IMR-90 (cell line): ENCODE measurements at regions not wholly inside any gene's neighbourhood (a gene's known extent, or its start where the extent isn't known, plus 50 kb on each side); places are given as distances from the start of the nearest gene placed in this dataset.

ENCODE experiments used
- ATAC-seq: fragments of 200-7000 bp; cut with Tn5 transposase; 2 replicates; pipeline ENCODE4 v1.9.1; 2020; ENCODE audit warnings: low read depth, mild to moderate bottlenecking, moderate library complexity
- BruUV-seq: library from RNA; stranded (reverse); fragments of 400-500 nt; replicated peaks from 2 replicates; lab custom pipeline; 2021; lab: Mats Ljungman, UMichigan
- CTCF ChIA-PET: fragments of 300-600 bp; formaldehyde crosslinking; extraction: SDS; loops from one replicate; lab custom pipeline; 2021; ENCODE audit warnings: antibody characterized with exemption; lab: Yijun Ruan, JAX
- POLR2A ChIA-PET: fragments of 300-600 bp; sonication (Branson Sonifier 250); formaldehyde crosslinking; loops from one replicate; lab custom pipeline; 2022; ENCODE audit warnings: antibody characterized with exemption; ENCODE audit not compliant: unreplicated experiment; lab: Charles Lee
- DNase-seq: peaks from one replicate; pipeline ENCODE4 v3.0.0; 2013
- H2AFZ ChIP-seq: replicated peaks from 2 replicates; pipeline ENCODE3; 2013; ENCODE audit warnings: low read length, mild to moderate bottlenecking; ENCODE audit not compliant: poor library complexity
- H2AK5ac ChIP-seq: 2 replicates; pipeline ENCODE4 v1.6.1; 2013; ENCODE audit warnings: low read depth, low read length, inconsistent platforms
- H2AK9ac ChIP-seq: replicated peaks from 2 replicates; pipeline ENCODE3; 2013; ENCODE audit warnings: mild to moderate bottlenecking, low read depth, low read length, moderate library complexity; ENCODE audit not compliant: poor library complexity
- H2BK120ac ChIP-seq: 2 replicates; pipeline ENCODE4 v1.6.1; 2013; ENCODE audit warnings: low read depth, low read length, inconsistent platforms
- H2BK15ac ChIP-seq: 3 replicates; pipeline ENCODE4 v1.6.1; 2013; ENCODE audit warnings: low read depth, low read length, inconsistent platforms
- H2BK20ac ChIP-seq: 2 replicates; pipeline ENCODE4 v1.6.1; 2013; ENCODE audit warnings: low read depth, mild to moderate bottlenecking, inconsistent platforms, low read length, moderate library complexity
- H2BK5ac ChIP-seq: 2 replicates; pipeline ENCODE4 v1.6.1; 2013; ENCODE audit warnings: mild to moderate bottlenecking, low read depth, low read length, inconsistent platforms; ENCODE audit not compliant: poor library complexity, severe bottlenecking
- H3K14ac ChIP-seq: replicated peaks from 2 replicates; pipeline ENCODE4 v1.6.1; 2013; ENCODE audit warnings: low read depth, low read length, inconsistent platforms
- H3K18ac ChIP-seq: 2 replicates; pipeline ENCODE4 v1.6.1; 2013; ENCODE audit warnings: low read depth, low read length, control low read depth
- H3K23ac ChIP-seq: 2 replicates; pipeline ENCODE4 v1.6.1; 2013; ENCODE audit warnings: low read depth, low read length, inconsistent platforms
- H3K27ac ChIP-seq: 2 replicates; pipeline ENCODE4 v1.5.1; 2013; ENCODE audit warnings: mild to moderate bottlenecking, control low read depth, low read length; ENCODE audit not compliant: insufficient read depth
- H3K27me3 ChIP-seq: 2 replicates; pipeline ENCODE4 v1.6.1; 2013; ENCODE audit warnings: low read length; ENCODE audit not compliant: control insufficient read depth, insufficient read depth
- H3K36me3 ChIP-seq: 2 replicates; pipeline ENCODE4 v1.6.1; 2013; ENCODE audit warnings: low read length, mixed read lengths; ENCODE audit not compliant: control insufficient read depth, insufficient read depth
- H3K4ac ChIP-seq: 2 replicates; pipeline ENCODE4 v1.6.1; 2013; ENCODE audit warnings: low read depth, low read length, inconsistent platforms
- H3K4me1 ChIP-seq: 2 replicates; pipeline ENCODE4 v1.6.1; 2013; ENCODE audit warnings: low read length, mixed read lengths; ENCODE audit not compliant: control insufficient read depth, insufficient read depth
- H3K4me2 ChIP-seq: 2 replicates; pipeline ENCODE4 v1.6.1; 2013; ENCODE audit warnings: low read depth, mild to moderate bottlenecking, control low read depth, low read length, moderate library complexity
- H3K4me3 ChIP-seq: 2 replicates; pipeline ENCODE4 v1.5.1; 2013; ENCODE audit warnings: low read depth, mild to moderate bottlenecking, control low read depth, low read length, moderate library complexity; ENCODE audit not compliant: insufficient read depth
- H3K56ac ChIP-seq: 2 replicates; pipeline ENCODE4 v1.6.1; 2013; ENCODE audit warnings: low read length, inconsistent platforms; ENCODE audit not compliant: insufficient read depth; ENCODE audit errors: extremely low read depth
- H3K79me1 ChIP-seq, 2 experiments: 2 replicates each; pipeline ENCODE4 v1.6.1; 2013; ENCODE audit warnings: low read length in 2 of 2, inconsistent platforms in 1 of 2, low read depth in 1 of 2
- H3K9ac ChIP-seq: 2 replicates; pipeline ENCODE4 v1.6.1; 2013; ENCODE audit warnings: low read depth, low read length, control low read depth
- H3K9me1 ChIP-seq: 2 replicates; pipeline ENCODE4 v1.6.1; 2013; ENCODE audit warnings: low read length, inconsistent platforms; ENCODE audit not compliant: insufficient read depth
- H3K9me3 ChIP-seq: 2 replicates; pipeline ENCODE4 v1.6.1; 2013; ENCODE audit warnings: low read length; ENCODE audit not compliant: control insufficient read depth, insufficient read depth
- H4K20me1 ChIP-seq: 2 replicates; pipeline ENCODE4 v1.6.1; 2013; ENCODE audit warnings: low read length, inconsistent platforms; ENCODE audit not compliant: insufficient read depth
- H4K5ac ChIP-seq: 2 replicates; pipeline ENCODE4 v1.6.1; 2013; ENCODE audit warnings: mild to moderate bottlenecking, low read depth, low read length, control low read depth
- H4K8ac ChIP-seq, 2 experiments: 2 replicates each; pipeline ENCODE4 v1.6.1; 2013; ENCODE audit warnings: low read depth in 2 of 2, low read length in 2 of 2, control low read depth in 1 of 2, inconsistent platforms in 1 of 2
- H4K91ac ChIP-seq: 2 replicates; pipeline ENCODE4 v1.6.1; 2013; ENCODE audit warnings: low read depth, low read length, inconsistent platforms; ENCODE audit not compliant: insufficient read depth
- BHLHE40 ChIP-seq: fragments of 150-350 bp; IDR thresholded peaks from 2 replicates; pipeline ENCODE4 v1.6.1; 2016; ENCODE audit warnings: mild to moderate bottlenecking, low read depth, low read length
- CEBPB ChIP-seq: IDR thresholded peaks from 2 replicates; pipeline ENCODE4 v1.6.1; 2012; ENCODE audit warnings: low read depth, low read length, improper control_type of control experiment
- CHD1 ChIP-seq: IDR thresholded peaks from 2 replicates; pipeline ENCODE4 v1.6.1; 2012; ENCODE audit warnings: low read depth, low read length, improper control_type of control experiment
- ELK1 ChIP-seq: fragments of 150-350 bp; IDR thresholded peaks from 2 replicates; pipeline ENCODE4 v1.6.1; 2016; ENCODE audit warnings: low read depth, mild to moderate bottlenecking, low read length, moderate library complexity, borderline replicate concordance
- MAFK ChIP-seq: IDR thresholded peaks from 2 replicates; pipeline ENCODE4 v1.6.1; 2012; ENCODE audit warnings: low read depth, low read length, improper control_type of control experiment
- MAZ ChIP-seq: IDR thresholded peaks from 2 replicates; pipeline ENCODE4 v1.6.1; 2012; ENCODE audit warnings: low read depth, mild to moderate bottlenecking, low read length, improper control_type of control experiment, moderate library complexity, borderline replicate concordance
- MXI1 ChIP-seq: IDR thresholded peaks from 2 replicates; pipeline ENCODE4 v1.6.1; 2012; ENCODE audit warnings: low read depth, mild to moderate bottlenecking, low read length, moderate library complexity, borderline replicate concordance
- NFE2L2 ChIP-seq: fragments of 150-350 bp; IDR thresholded peaks from 2 replicates; pipeline ENCODE4 v1.6.1; 2016; ENCODE audit warnings: low read depth, mild to moderate bottlenecking, low read length
- RAD21 ChIP-seq: IDR thresholded peaks from 2 replicates; pipeline ENCODE4 v1.6.1; 2012; ENCODE audit warnings: low read length, improper control_type of control experiment
- RCOR1 ChIP-seq: IDR thresholded peaks from 2 replicates; pipeline ENCODE4 v1.6.1; 2012; ENCODE audit warnings: mild to moderate bottlenecking, low read length, improper control_type of control experiment; ENCODE audit not compliant: insufficient replicate concordance
- RFX5 ChIP-seq: IDR thresholded peaks from 2 replicates; pipeline ENCODE4 v1.8.0; 2012; ENCODE audit warnings: low read depth, mild to moderate bottlenecking, low read length, moderate library complexity
- SMC3 ChIP-seq: fragments of 150-350 bp; IDR thresholded peaks from 2 replicates; pipeline ENCODE4 v1.6.1; 2016; ENCODE audit warnings: low read depth, mild to moderate bottlenecking, antibody characterized with exemption, low read length, moderate library complexity
- USF2 ChIP-seq: fragments of 150-350 bp; IDR thresholded peaks from 2 replicates; pipeline ENCODE4 v1.6.1; 2017; ENCODE audit warnings: mild to moderate bottlenecking, antibody characterized with exemption, low read length, low read depth
- WGBS, 2 experiments: methylation state at CpG; one replicate each; pipeline versions ENCODE4 v1.1.5 to v1.1.7; 2013; ENCODE audit warnings: missing lambda C conversion rate in 2 of 2; ENCODE audit not compliant: insufficient read length in 1 of 2; ENCODE audit errors: extremely low coverage in 2 of 2; 5-methylcytosine and 5-hydroxymethylcytosine counted together
- dilution Hi-C: fragments of 300-500 bp; cut with HindIII; formaldehyde crosslinking; loops from one replicate; pipeline ENCODE4 v1.14.3; 2018; ENCODE audit warnings: low sequenced_read_pairs; ENCODE audit not compliant: unreplicated experiment
- in situ Hi-C: fragments of 300-500 bp; cut with MboI; formaldehyde crosslinking; loops from 3 replicates; pipeline ENCODE4 v1.14.3; 2019; ENCODE audit warnings: low sequenced_read_pairs, inconsistent platforms, mixed read lengths
- intact Hi-C: fragments of 100-400 bp; cut with micrococcal nuclease; formaldehyde crosslinking; loops from 2 replicates; pipeline ENCODE4 v1.10.0; 2022

- TF ChIP-seq MXI1: no peak
Observed at GRCh38 chr2:83594241-83595120, 864.6 kb downstream of the SUCLG1 start (continued).

GRCh38 chr2:83587309-83587708, 871.8 kb downstream of the SUCLG1 start:
- Histone ChIP-seq H3K9ac (no peak overlapping the region), H2BK120ac (no peak overlapping the region), H3K14ac (no peak overlapping the region), H3K27ac (no peak overlapping the region), H3K36me3 (no peaks in the 10 kb centered on the region), H3K9me3 (no peaks in the 10 kb centered on the region), H2AK9ac (no peak overlapping the region), H4K20me1 (no peaks in the 10 kb centered on the region), H3K4me2 (no peak overlapping the region), H3K27me3 (no peaks in the 10 kb centered on the region), H4K5ac (no peak overlapping the region), H3K23ac (no peak overlapping the region), H4K91ac (no peak overlapping the region), H3K4me3 (no peak overlapping the region), H2AK5ac (no peak overlapping the region), H3K4ac (no peak overlapping the region), H4K8ac (no peak overlapping the region), H3K9me1 (no peaks in the 10 kb centered on the region), H3K18ac (no peak overlapping the region), H3K4me1 (no peaks in the 10 kb centered on the region), H2BK15ac (no peak overlapping the region), H3K79me1 (no peaks in the 10 kb centered on the region), H2AFZ (no peak overlapping the region), H3K56ac (no peak overlapping the region), H2BK20ac (no peak overlapping the region), H2BK5ac (no peak overlapping the region)
- TF ChIP-seq RCOR1: no peak
- TF ChIP-seq CHD1: no peak
- TF ChIP-seq MXI1: no peak
- no peak for TF ChIP-seq ELK1
- no peak for TF ChIP-seq MAZ
- no peak for TF ChIP-seq SMC3
- TF ChIP-seq BHLHE40: no peak
- no peak for TF ChIP-seq MAFK
- no peak for TF ChIP-seq USF2
- TF ChIP-seq RAD21: no peak
- no peak for TF ChIP-seq CEBPB
- TF ChIP-seq RFX5: no peak
- no peak for TF ChIP-seq NFE2L2
- DNase-seq (no peak), ATAC-seq (no peak)
- no CpG with 5 or more reads among the region's 4 CpGs for WGBS, 2 experiments
- dilution Hi-C loops (no loop called here), intact Hi-C loops (no loop called here), in situ Hi-C loops (no loop called here)
- CTCF ChIA-PET: no interaction called here
- POLR2A ChIA-PET: no interaction called here
- BruUV-seq: no TSS peak
